ENCODE measurements at regions not wholly inside any gene's neighbourhood (a gene's known extent, or its start where the extent isn't known, plus 50 kb on each side); places are given as distances from the start of the nearest gene placed in this dataset.
"Not testable (repeated sequence)": the region's sequence is repeated elsewhere in the genome, so short reads cannot be mapped to it uniquely, and the experiment has no call there.

GRCh38 chr2:8331068-8331467 lies 350.8 kb upstream of the ID2 start:
- TF ChIP-seq, protein P1, sequence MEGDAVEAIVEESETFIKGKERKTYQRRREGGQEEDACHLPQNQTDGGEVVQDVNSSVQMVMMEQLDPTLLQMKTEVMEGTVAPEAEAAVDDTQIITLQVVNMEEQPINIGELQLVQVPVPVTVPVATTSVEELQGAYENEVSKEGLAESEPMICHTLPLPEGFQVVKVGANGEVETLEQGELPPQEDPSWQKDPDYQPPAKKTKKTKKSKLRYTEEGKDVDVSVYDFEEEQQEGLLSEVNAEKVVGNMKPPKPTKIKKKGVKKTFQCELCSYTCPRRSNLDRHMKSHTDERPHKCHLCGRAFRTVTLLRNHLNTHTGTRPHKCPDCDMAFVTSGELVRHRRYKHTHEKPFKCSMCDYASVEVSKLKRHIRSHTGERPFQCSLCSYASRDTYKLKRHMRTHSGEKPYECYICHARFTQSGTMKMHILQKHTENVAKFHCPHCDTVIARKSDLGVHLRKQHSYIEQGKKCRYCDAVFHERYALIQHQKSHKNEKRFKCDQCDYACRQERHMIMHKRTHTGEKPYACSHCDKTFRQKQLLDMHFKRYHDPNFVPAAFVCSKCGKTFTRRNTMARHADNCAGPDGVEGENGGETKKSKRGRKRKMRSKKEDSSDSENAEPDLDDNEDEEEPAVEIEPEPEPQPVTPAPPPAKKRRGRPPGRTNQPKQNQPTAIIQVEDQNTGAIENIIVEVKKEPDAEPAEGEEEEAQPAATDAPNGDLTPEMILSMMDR (IDR thresholded peaks at IDR 0.05): no peak
- no peak for TF ChIP-seq POLR2A (IDR thresholded peaks at IDR 0.05)

DNA sequence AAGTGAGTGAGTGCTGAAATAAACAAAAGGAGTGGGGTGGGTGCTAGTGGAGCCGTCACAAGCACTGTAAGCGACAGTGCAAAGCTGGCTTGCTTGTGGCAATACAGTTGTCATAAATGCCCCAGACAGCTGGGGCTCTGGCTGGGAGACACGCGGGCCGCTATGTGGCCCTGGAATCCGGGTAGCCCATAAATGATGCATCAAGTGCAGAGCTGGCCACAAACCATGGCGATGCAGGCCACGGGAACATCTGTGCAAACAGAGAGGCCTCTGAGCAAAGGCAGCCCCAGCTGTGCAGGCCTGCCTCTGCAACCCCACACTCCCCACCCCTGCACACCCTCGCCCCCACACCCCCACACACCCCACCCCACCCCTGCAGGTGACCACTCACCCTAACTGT lies 349.2 kb upstream of the ID2 start:
- intact Hi-C loops (cut with DNase I): no loop called here
- no peaks in the 10 kb centered on the region for H3K9me3 ChIP-seq (replicated peaks in 1 of 3)
- 91 to 98% (median 94%) methylated on average over 6 to 9 of the region's 9 CpGs for whole genome bisulfite sequencing, 4 donors
- DNase-seq: no peak
- TF ChIP-seq POLR2A (IDR thresholded peaks at IDR 0.05): no peak
- TF ChIP-seq, protein P1 (IDR thresholded peaks at IDR 0.05): no peak
- H3K27ac ChIP-seq: no peak overlapping the region
- H3K4me3 ChIP-seq: no peak overlapping the region
- H3K36me3 ChIP-seq (replicated peaks in 1 of 2): no peaks in the 10 kb centered on the region
- no peaks in the 10 kb centered on the region for H3K27me3 ChIP-seq
- no peaks in the 10 kb centered on the region for H3K4me1 ChIP-seq (replicated peaks in 1 of 2)

More at GRCh38 chr2:8331068-8331467, 350.8 kb upstream of the ID2 start:
- no peak for DNase-seq
- Histone ChIP-seq H3K4me1 (replicated peaks in 1 of 2) (no peaks in the 10 kb centered on the region), H3K27me3 (no peaks in the 10 kb centered on the region), H3K27ac (no peak overlapping the region), H3K4me3 (no peak overlapping the region), H3K36me3 (replicated peaks in 1 of 2) (no peaks in the 10 kb centered on the region), H3K9me3 (replicated peaks in 1 of 3) (no peaks in the 10 kb centered on the region)
- 63 to 96% (median 84%) methylated on average over 4 of the region's 4 CpGs for WGBS, 4 donors
- intact Hi-C loops (cut with DNase I): no loop called here

GRCh38 chr2:8333177-8333831 lies 348.6 kb upstream of the ID2 start:
- no peak for DNase-seq
- Histone ChIP-seq H3K27ac (no peak overlapping the region), H3K4me1 (replicated peaks in 1 of 2) (no peaks in the 10 kb centered on the region), H3K27me3 (no peaks in the 10 kb centered on the region), H3K9me3 (replicated peaks in 1 of 3) (no peaks in the 10 kb centered on the region), H3K4me3 (no peak overlapping the region), H3K36me3 (replicated peaks in 1 of 2) (no peaks in the 10 kb centered on the region)
- 90 to 97% (median 93%) methylated on average over 11 to 13 of the region's 13 CpGs for WGBS, 4 donors
- intact Hi-C loops (cut with DNase I): no loop called here
- TF ChIP-seq, protein P1 (IDR thresholded peaks at IDR 0.05): no peak
- TF ChIP-seq POLR2A (IDR thresholded peaks at IDR 0.05): no peak

- H3K27ac ChIP-seq; H3K36me3 ChIP-seq (replicated peaks in 1 of 2); H3K9me3 ChIP-seq (replicated peaks in 1 of 3); intact Hi-C loops (cut with DNase I); H3K27me3 ChIP-seq; H3K4me1 ChIP-seq (replicated peaks in 1 of 2); DNase-seq; H3K4me3 ChIP-seq: not testable (repeated sequence)
- 84 to 88% (median 85%) methylated on average over 5 of the region's 5 CpGs for WGBS, 4 donors
Observed at GRCh38 chr2:8333832-8334187, 348.0 kb upstream of the ID2 start.

- no peak overlapping the region for H3K27ac ChIP-seq
- intact Hi-C loops (cut with DNase I): no loop called here
- H3K36me3 ChIP-seq (replicated peaks in 1 of 2): no peaks in the 10 kb centered on the region
- H3K4me3 ChIP-seq: no peak overlapping the region
- H3K9me3 ChIP-seq (replicated peaks in 1 of 3): no peaks in the 10 kb centered on the region
- H3K27me3 ChIP-seq: no peaks in the 10 kb centered on the region
- no peak for DNase-seq
- TF ChIP-seq, protein P1 (IDR thresholded peaks at IDR 0.05): no peak
- no peak for TF ChIP-seq POLR2A (IDR thresholded peaks at IDR 0.05)
- WGBS, 4 donors: 63 to 84% (median 79%) methylated on average over 9 to 12 of the region's 12 CpGs
- H3K4me1 ChIP-seq (replicated peaks in 1 of 2): no peaks in the 10 kb centered on the region
Observed at GRCh38 chr2:8334866-8335325, 347.0 kb upstream of the ID2 start.

All from adrenal gland (tissue), 9 donors.